ENCODE measurements at regions not wholly inside any gene's neighbourhood (a gene's known extent, or its start where the extent isn't known, plus 50 kb on each side); places are given as distances from the start of the nearest gene placed in this dataset.

DNA sequence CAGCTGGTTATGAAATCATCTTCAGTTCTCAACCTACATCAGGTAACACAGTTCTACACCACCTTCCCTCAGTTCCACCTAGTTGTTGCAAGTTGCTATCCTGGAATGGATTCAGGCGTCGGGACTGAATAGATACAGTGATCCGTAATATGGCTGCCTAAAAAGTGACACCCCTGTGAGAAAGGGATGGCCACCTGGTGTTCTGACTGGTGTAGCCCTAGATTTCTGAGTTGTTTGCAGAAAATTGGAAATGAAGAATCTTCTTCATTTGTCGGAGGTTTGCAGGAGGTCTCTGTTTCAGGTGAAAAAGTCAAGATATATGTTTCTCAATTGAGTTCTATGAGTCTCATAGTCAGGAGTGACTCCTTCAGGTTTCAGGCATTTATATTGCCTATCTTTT is 225.8 kb upstream of the ELAC2 start:
- Histone ChIP-seq H3K9ac (ENCODE audit: low read depth, low read length, poor library complexity, severe bottlenecking) (no peak overlapping the region), H3K4me2 (ENCODE audit: low read depth, low read length, poor library complexity, severe bottlenecking) (no peak overlapping the region), H3K27me3 (ENCODE audit: insufficient read depth, low read length, poor library complexity, severe bottlenecking) (no peaks in the 10 kb centered on the region), H3F3A (ENCODE audit: low read depth) (no peaks in the 10 kb centered on the region), H3K9me2 (replicated peaks; ENCODE audit: low read depth, low read length) (no peaks in the 10 kb centered on the region), H3K4me3 (ENCODE audit: low read length, poor library complexity, severe bottlenecking) (no peak overlapping the region), H3K9me3 (ENCODE audit: insufficient read depth, low read depth, low read length) (no peaks in the 10 kb centered on the region; the same call in 1 of the 2 replicates), H4K20me1 (ENCODE audit: insufficient read depth, low read length, poor library complexity, severe bottlenecking) (no peaks in the 10 kb centered on the region), H3K79me2 (ENCODE audit: insufficient read depth, low read length) (no peaks in the 10 kb centered on the region), H2AFZ (ENCODE audit: low read length) (no peak overlapping the region), H3K4me1 (ENCODE audit: insufficient read depth, low read length, poor library complexity, severe bottlenecking) (no peaks in the 10 kb centered on the region), H3K36me3 (ENCODE audit: insufficient read depth, low read length) (no peaks in the 10 kb centered on the region)
- no peak for TF ChIP-seq EZH2phosphoT487 (IDR thresholded peaks at IDR 0.05; ENCODE audit: borderline replicate concordance)
- no peak for TF ChIP-seq CTCF (conservative IDR thresholded peaks at IDR 0.05; ENCODE audit: low read length)

- TF ChIP-seq EZH2phosphoT487 (IDR thresholded peaks at IDR 0.05; ENCODE audit: borderline replicate concordance): no peak
- TF ChIP-seq CTCF (conservative IDR thresholded peaks at IDR 0.05; ENCODE audit: low read length): no peak
- no peak overlapping the region for H3K4me3 ChIP-seq (ENCODE audit: low read length, poor library complexity, severe bottlenecking)
- no peaks in the 10 kb centered on the region for H3K79me2 ChIP-seq (ENCODE audit: insufficient read depth, low read length)
- no peaks in the 10 kb centered on the region for H3K4me1 ChIP-seq (ENCODE audit: insufficient read depth, low read length, poor library complexity, severe bottlenecking)
- H3F3A ChIP-seq (ENCODE audit: low read depth): no peaks in the 10 kb centered on the region
- no peaks in the 10 kb centered on the region; the same call in 1 of the 2 replicates for H3K9me3 ChIP-seq (ENCODE audit: insufficient read depth, low read depth, low read length)
- H3K9ac ChIP-seq (ENCODE audit: low read depth, low read length, poor library complexity, severe bottlenecking): no peak overlapping the region
- no peaks in the 10 kb centered on the region for H3K36me3 ChIP-seq (ENCODE audit: insufficient read depth, low read length)
- no peak overlapping the region for H2AFZ ChIP-seq (ENCODE audit: low read length)
- no peaks in the 10 kb centered on the region for H3K9me2 ChIP-seq (replicated peaks; ENCODE audit: low read depth, low read length)
- H4K20me1 ChIP-seq (ENCODE audit: insufficient read depth, low read length, poor library complexity, severe bottlenecking): no peaks in the 10 kb centered on the region
- H3K27me3 ChIP-seq (ENCODE audit: insufficient read depth, low read length, poor library complexity, severe bottlenecking): no peaks in the 10 kb centered on the region
- no peak overlapping the region for H3K4me2 ChIP-seq (ENCODE audit: low read depth, low read length, poor library complexity, severe bottlenecking)
Measured at GRCh38 chr17:13240851-13241250, 223.0 kb upstream of the ELAC2 start.

DNA sequence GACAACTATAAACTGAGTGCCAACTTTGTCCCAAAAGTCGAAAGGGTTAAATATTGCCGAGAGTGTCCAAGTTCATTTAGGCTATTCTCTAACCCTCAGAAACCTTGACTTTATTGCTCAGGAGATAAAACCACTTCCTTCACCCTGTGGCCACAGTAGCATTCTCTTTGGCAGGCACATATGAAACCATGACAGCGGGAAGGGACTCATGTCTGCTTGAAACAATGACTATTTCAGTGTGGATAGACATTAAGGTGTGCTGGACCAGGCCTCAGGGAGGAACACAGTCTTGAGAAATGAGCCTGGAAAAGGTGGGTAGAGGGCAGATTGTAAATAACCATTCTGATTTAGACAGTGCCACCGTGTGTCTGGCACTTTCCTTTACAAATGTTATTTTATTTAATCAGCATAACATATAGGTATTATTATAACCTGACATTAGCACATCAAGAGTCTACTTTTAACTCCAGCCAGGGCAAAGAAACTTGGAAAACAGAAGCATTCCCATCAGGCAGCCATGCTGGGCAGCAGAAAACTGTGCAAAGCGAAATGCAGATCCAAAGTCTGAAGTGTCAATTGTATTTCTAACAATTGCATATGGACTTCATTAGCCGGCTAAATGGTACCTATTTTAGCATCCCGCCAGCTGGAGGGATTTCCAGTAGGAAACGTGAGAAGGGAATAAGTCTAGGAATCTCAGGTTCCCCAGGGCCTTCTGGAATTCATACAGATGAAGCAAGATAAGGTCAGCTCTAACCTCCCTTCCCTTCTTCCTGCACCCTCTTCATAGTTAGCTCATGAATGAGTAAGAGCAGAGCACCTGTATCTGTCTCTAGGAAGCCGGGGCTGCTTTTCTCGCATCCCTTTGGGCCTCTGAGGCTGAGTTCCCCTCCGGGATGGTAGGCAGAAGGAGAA is 212.8 kb upstream of the ELAC2 start:
- TF ChIP-seq CTCF (conservative IDR thresholded peaks at IDR 0.05; ENCODE audit: low read length): no peak
- no peak for TF ChIP-seq EZH2phosphoT487 (IDR thresholded peaks at IDR 0.05; ENCODE audit: borderline replicate concordance)
- Histone ChIP-seq H3K79me2 (ENCODE audit: insufficient read depth, low read length) (no peaks in the 10 kb centered on the region), H3K4me3 (ENCODE audit: low read length, poor library complexity, severe bottlenecking) (no peak overlapping the region), H3K9ac (ENCODE audit: low read depth, low read length, poor library complexity, severe bottlenecking) (no peak overlapping the region), H3K27me3 (ENCODE audit: insufficient read depth, low read length, poor library complexity, severe bottlenecking) (no peaks in the 10 kb centered on the region), H2AFZ (ENCODE audit: low read length) (no peak overlapping the region), H3K4me2 (ENCODE audit: low read depth, low read length, poor library complexity, severe bottlenecking) (no peak overlapping the region), H3K4me1 (ENCODE audit: insufficient read depth, low read length, poor library complexity, severe bottlenecking) (no peaks in the 10 kb centered on the region), H3F3A (ENCODE audit: low read depth) (no peaks in the 10 kb centered on the region), H3K36me3 (ENCODE audit: insufficient read depth, low read length) (no peaks in the 10 kb centered on the region), H3K9me3 (ENCODE audit: insufficient read depth, low read depth, low read length) (no peaks in the 10 kb centered on the region), H3K9me2 (replicated peaks; ENCODE audit: low read depth, low read length) (no peaks in the 10 kb centered on the region), H4K20me1 (ENCODE audit: insufficient read depth, low read length, poor library complexity, severe bottlenecking) (no peaks in the 10 kb centered on the region)
